ENCODE measurements at regions not wholly inside any gene's neighbourhood (a gene's known extent, or its start where the extent isn't known, plus 50 kb on each side); places are given as distances from the start of the nearest gene placed in this dataset.

GRCh38 chr5:104418056-104418455 is 855.5 kb upstream of the NUDT12 start:
- Histone ChIP-seq H3K9ac (ENCODE audit: low read depth in 1 of 3, low read length in 3 of 3) (no peak overlapping the region), H3K27me3 (ENCODE audit: control insufficient read depth in 3 of 3, insufficient read depth in 3 of 3, low read length in 3 of 3) (no peaks in the 10 kb centered on the region), H3K27ac (ENCODE audit: low read depth, low read length) (no peak overlapping the region), H3K36me3 (ENCODE audit: control insufficient read depth in 3 of 3, insufficient read depth in 3 of 3, low read length in 3 of 3) (no peaks in the 10 kb centered on the region), H3K4me3 (ENCODE audit: low read length in 3 of 3) (no peak overlapping the region), H3K4me1 (ENCODE audit: control insufficient read depth in 3 of 3, insufficient read depth in 3 of 3, low read length in 3 of 3) (peaks cover 0 to 6% (median 0%) of the 10 kb centered on the region in 3 donors), H3K9me3 (ENCODE audit: control insufficient read depth in 3 of 3, low read length in 3 of 3) (no peaks in the 10 kb centered on the region)

DNA sequence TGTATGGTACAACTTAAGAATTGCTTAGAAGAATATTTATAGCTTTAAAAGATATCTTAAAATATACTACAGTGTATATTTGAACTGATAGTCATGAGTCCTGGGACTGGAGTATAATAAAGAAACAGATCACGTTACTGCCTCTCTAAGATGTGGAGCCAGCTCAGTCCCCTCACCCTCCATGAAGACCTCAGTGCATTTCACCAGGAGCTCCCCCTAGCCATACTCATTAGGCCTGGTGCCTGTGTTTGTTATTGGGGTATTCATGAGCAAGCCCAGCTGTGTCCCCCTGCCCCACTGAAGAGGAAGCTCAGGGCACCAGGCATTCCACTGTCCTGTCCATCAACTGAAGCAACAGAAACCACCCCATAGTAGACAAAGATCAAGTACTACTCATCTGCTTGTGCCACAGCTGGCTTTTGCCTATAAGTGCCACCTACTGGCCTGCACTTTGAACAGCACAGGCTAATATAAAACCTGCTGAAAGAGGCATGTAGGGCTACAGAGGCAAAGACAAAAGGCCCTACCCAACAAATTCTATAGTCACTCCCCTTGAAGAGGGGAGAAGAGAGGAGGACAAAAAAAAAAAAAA is 850.2 kb upstream of the NUDT12 start:
- H3K9ac ChIP-seq (ENCODE audit: low read depth in 1 of 3, low read length in 3 of 3), result no peak overlapping the region
- H3K9me3 ChIP-seq (ENCODE audit: control insufficient read depth in 3 of 3, low read length in 3 of 3), result no peaks in the 10 kb centered on the region
- H3K4me3 ChIP-seq (ENCODE audit: low read length in 3 of 3), result no peak overlapping the region

GRCh38 chr5:104400941-104401340 is 838.4 kb upstream of the NUDT12 start:
- no peak overlapping the region for H3K27ac ChIP-seq (ENCODE audit: low read depth, low read length)
- H3K4me1 ChIP-seq (ENCODE audit: control insufficient read depth in 3 of 3, insufficient read depth in 3 of 3, low read length in 3 of 3), result no peaks in the 10 kb centered on the region
- no peak overlapping the region for H3K9ac ChIP-seq (ENCODE audit: low read depth in 1 of 3, low read length in 3 of 3)
- no peaks in the 10 kb centered on the region for H3K9me3 ChIP-seq (ENCODE audit: control insufficient read depth in 3 of 3, low read length in 3 of 3)
- H3K36me3 ChIP-seq (ENCODE audit: control insufficient read depth in 3 of 3, insufficient read depth in 3 of 3, low read length in 3 of 3), result no peaks in the 10 kb centered on the region
- no peaks in the 10 kb centered on the region for H3K27me3 ChIP-seq (ENCODE audit: control insufficient read depth in 3 of 3, insufficient read depth in 3 of 3, low read length in 3 of 3)
- H3K4me3 ChIP-seq (ENCODE audit: low read length in 3 of 3), result no peak overlapping the region

More for the DNA sequence above, 850.2 kb upstream of the NUDT12 start:
- H3K27ac ChIP-seq (ENCODE audit: low read depth, low read length), result no peak overlapping the region
- no peaks in the 10 kb centered on the region for H3K4me1 ChIP-seq (ENCODE audit: control insufficient read depth in 3 of 3, insufficient read depth in 3 of 3, low read length in 3 of 3)
- no peaks in the 10 kb centered on the region for H3K36me3 ChIP-seq (ENCODE audit: control insufficient read depth in 3 of 3, insufficient read depth in 3 of 3, low read length in 3 of 3)
- H3K27me3 ChIP-seq (ENCODE audit: control insufficient read depth in 3 of 3, insufficient read depth in 3 of 3, low read length in 3 of 3), result no peaks in the 10 kb centered on the region

DNA sequence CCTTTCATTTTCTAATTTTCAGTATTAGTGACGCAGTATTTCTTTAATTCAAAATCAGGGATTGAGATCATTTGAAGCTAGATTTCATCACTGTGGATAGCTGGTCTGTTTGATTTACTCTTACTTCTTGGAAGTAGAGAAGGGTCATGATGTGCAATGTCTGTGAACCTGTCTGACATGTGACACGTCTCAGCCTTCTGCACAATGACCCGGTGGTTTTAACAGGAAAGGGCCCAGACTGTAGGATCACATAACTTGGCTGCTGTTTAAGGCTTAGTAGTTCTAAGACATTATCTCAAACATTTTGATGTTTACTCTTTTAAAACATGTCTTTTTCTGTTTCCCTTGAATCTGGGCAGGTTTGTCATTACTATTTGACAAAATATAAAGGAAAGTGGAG is 823.3 kb upstream of the NUDT12 start:
- Histone ChIP-seq H3K4me3 (ENCODE audit: low read length in 3 of 3) (no peak overlapping the region), H3K4me1 (ENCODE audit: control insufficient read depth in 3 of 3, insufficient read depth in 3 of 3, low read length in 3 of 3) (no peaks in the 10 kb centered on the region), H3K27ac (ENCODE audit: low read depth, low read length) (no peak overlapping the region), H3K9ac (ENCODE audit: low read depth in 1 of 3, low read length in 3 of 3) (no peak overlapping the region), H3K36me3 (ENCODE audit: control insufficient read depth in 3 of 3, insufficient read depth in 3 of 3, low read length in 3 of 3) (no peaks in the 10 kb centered on the region), H3K9me3 (ENCODE audit: control insufficient read depth in 3 of 3, low read length in 3 of 3) (no peaks in the 10 kb centered on the region), H3K27me3 (ENCODE audit: control insufficient read depth in 3 of 3, insufficient read depth in 3 of 3, low read length in 3 of 3) (no peaks in the 10 kb centered on the region)

GRCh38 chr5:104375345-104375744 is 812.8 kb upstream of the NUDT12 start:
- Histone ChIP-seq H3K9me3 (ENCODE audit: control insufficient read depth in 3 of 3, low read length in 3 of 3) (no peaks in the 10 kb centered on the region), H3K36me3 (ENCODE audit: control insufficient read depth in 3 of 3, insufficient read depth in 3 of 3, low read length in 3 of 3) (no peaks in the 10 kb centered on the region), H3K4me1 (ENCODE audit: control insufficient read depth in 3 of 3, insufficient read depth in 3 of 3, low read length in 3 of 3) (no peaks in the 10 kb centered on the region), H3K27ac (ENCODE audit: low read depth, low read length) (no peak overlapping the region), H3K4me3 (ENCODE audit: low read length in 3 of 3) (no peak overlapping the region), H3K27me3 (ENCODE audit: control insufficient read depth in 3 of 3, insufficient read depth in 3 of 3, low read length in 3 of 3) (no peaks in the 10 kb centered on the region), H3K9ac (ENCODE audit: low read depth in 1 of 3, low read length in 3 of 3) (no peak overlapping the region)

DNA sequence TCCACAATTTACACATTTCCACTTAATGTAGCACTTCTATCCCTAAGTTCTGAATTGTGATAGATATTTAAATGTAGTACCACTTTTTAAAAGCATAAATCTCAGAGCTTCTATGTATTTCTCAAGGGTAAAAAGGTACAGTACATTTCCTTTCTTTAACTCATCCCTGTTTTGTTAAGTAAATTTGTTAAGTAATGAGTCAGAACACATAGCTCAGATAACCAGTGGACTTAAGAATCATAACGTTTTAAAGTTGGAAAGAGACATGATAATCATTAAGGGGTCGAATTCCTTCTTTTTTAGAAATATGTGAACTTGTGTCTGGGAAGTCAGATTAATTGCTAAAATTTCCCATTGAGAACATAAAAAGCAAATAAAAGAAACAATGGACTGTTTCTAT is 810.2 kb upstream of the NUDT12 start:
- Histone ChIP-seq H3K4me3 (ENCODE audit: low read length in 3 of 3) (no peak overlapping the region), H3K36me3 (ENCODE audit: control insufficient read depth in 3 of 3, insufficient read depth in 3 of 3, low read length in 3 of 3) (no peaks in the 10 kb centered on the region), H3K27ac (ENCODE audit: low read depth, low read length) (no peak overlapping the region), H3K9me3 (ENCODE audit: control insufficient read depth in 3 of 3, low read length in 3 of 3) (peaks cover 0 to 2% (median 0%) of the 10 kb centered on the region in 3 donors), H3K27me3 (ENCODE audit: control insufficient read depth in 3 of 3, insufficient read depth in 3 of 3, low read length in 3 of 3) (no peaks in the 10 kb centered on the region), H3K4me1 (ENCODE audit: control insufficient read depth in 3 of 3, insufficient read depth in 3 of 3, low read length in 3 of 3) (no peaks in the 10 kb centered on the region), H3K9ac (ENCODE audit: low read depth in 1 of 3, low read length in 3 of 3) (no peak overlapping the region)

DNA sequence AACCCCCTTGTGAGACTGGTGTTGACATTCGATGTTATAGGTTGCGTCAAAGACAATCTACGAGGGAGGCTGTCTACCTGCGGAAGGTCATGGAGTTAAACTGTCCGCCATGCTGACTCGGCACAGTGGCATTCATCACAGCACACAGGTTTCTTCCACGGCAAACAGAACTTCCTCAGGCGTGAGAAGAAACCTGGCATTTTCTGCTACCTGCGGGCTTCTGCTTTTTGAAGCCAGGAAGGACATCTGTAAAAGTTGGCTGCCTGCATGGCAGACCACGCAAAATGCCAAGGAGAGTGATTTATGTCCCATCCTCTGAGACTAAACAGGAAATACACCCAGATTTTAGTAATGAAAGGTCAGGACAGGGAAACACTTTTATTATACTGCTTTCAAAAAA is 809.8 kb upstream of the NUDT12 start:
- peaks cover 0 to 2% (median 0%) of the 10 kb centered on the region in 3 donors for H3K9me3 ChIP-seq (ENCODE audit: control insufficient read depth in 3 of 3, low read length in 3 of 3)
- no peaks in the 10 kb centered on the region for H3K36me3 ChIP-seq (ENCODE audit: control insufficient read depth in 3 of 3, insufficient read depth in 3 of 3, low read length in 3 of 3)
- H3K9ac ChIP-seq (ENCODE audit: low read depth in 1 of 3, low read length in 3 of 3), result no peak overlapping the region
- no peaks in the 10 kb centered on the region for H3K4me1 ChIP-seq (ENCODE audit: control insufficient read depth in 3 of 3, insufficient read depth in 3 of 3, low read length in 3 of 3)
- no peak overlapping the region for H3K4me3 ChIP-seq (ENCODE audit: low read length in 3 of 3)
- no peak overlapping the region for H3K27ac ChIP-seq (ENCODE audit: low read depth, low read length)
- H3K27me3 ChIP-seq (ENCODE audit: control insufficient read depth in 3 of 3, insufficient read depth in 3 of 3, low read length in 3 of 3), result no peaks in the 10 kb centered on the region

GRCh38 chr5:104370523-104370922 is 807.9 kb upstream of the NUDT12 start:
- Histone ChIP-seq H3K9me3 (ENCODE audit: control insufficient read depth in 3 of 3, low read length in 3 of 3) (peaks cover 0 to 2% (median 0%) of the 10 kb centered on the region in 3 donors), H3K27ac (ENCODE audit: low read depth, low read length) (no peak overlapping the region), H3K9ac (ENCODE audit: low read depth in 1 of 3, low read length in 3 of 3) (no peak overlapping the region), H3K36me3 (ENCODE audit: control insufficient read depth in 3 of 3, insufficient read depth in 3 of 3, low read length in 3 of 3) (no peaks in the 10 kb centered on the region), H3K27me3 (ENCODE audit: control insufficient read depth in 3 of 3, insufficient read depth in 3 of 3, low read length in 3 of 3) (no peaks in the 10 kb centered on the region), H3K4me1 (ENCODE audit: control insufficient read depth in 3 of 3, insufficient read depth in 3 of 3, low read length in 3 of 3) (no peaks in the 10 kb centered on the region), H3K4me3 (ENCODE audit: low read length in 3 of 3) (no peak overlapping the region)

DNA sequence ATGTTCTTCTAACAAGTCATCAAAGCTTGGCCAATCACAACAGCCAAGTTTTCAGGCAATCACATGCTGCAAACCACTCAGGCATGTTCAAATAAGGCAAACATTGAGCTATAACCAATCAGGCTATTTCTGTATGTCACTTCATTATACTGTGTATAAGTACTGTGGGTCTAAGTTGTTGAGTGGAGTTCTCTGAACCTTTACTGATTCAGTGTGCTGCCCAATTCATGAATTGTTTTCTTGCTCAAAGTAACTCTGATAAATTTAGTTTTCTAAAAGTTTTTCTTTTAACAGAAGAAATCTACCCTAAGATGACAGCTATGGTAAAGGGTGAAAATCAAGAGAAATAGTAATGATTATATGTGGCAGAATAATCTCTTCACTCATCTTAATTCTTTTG is 805.4 kb upstream of the NUDT12 start:
- Histone ChIP-seq H3K27me3 (ENCODE audit: control insufficient read depth in 3 of 3, insufficient read depth in 3 of 3, low read length in 3 of 3) (no peaks in the 10 kb centered on the region), H3K9me3 (ENCODE audit: control insufficient read depth in 3 of 3, low read length in 3 of 3) (peaks cover 0 to 2% (median 0%) of the 10 kb centered on the region in 3 donors), H3K4me1 (ENCODE audit: control insufficient read depth in 3 of 3, insufficient read depth in 3 of 3, low read length in 3 of 3) (no peaks in the 10 kb centered on the region), H3K27ac (ENCODE audit: low read depth, low read length) (no peak overlapping the region), H3K36me3 (ENCODE audit: control insufficient read depth in 3 of 3, insufficient read depth in 3 of 3, low read length in 3 of 3) (no peaks in the 10 kb centered on the region), H3K9ac (ENCODE audit: low read depth in 1 of 3, low read length in 3 of 3) (no peak overlapping the region), H3K4me3 (ENCODE audit: low read length in 3 of 3) (no peak overlapping the region)

GRCh38 chr5:104363567-104363966 is 801.0 kb upstream of the NUDT12 start:
- no peak overlapping the region for H3K9ac ChIP-seq (ENCODE audit: low read depth in 1 of 3, low read length in 3 of 3)
- no peak overlapping the region for H3K27ac ChIP-seq (ENCODE audit: low read depth, low read length)
- H3K4me3 ChIP-seq (ENCODE audit: low read length in 3 of 3), result no peak overlapping the region
- H3K4me1 ChIP-seq (ENCODE audit: control insufficient read depth in 3 of 3, insufficient read depth in 3 of 3, low read length in 3 of 3), result no peaks in the 10 kb centered on the region
- H3K9me3 ChIP-seq (ENCODE audit: control insufficient read depth in 3 of 3, low read length in 3 of 3), result no peaks in the 10 kb centered on the region
- no peaks in the 10 kb centered on the region for H3K27me3 ChIP-seq (ENCODE audit: control insufficient read depth in 3 of 3, insufficient read depth in 3 of 3, low read length in 3 of 3)
- H3K36me3 ChIP-seq (ENCODE audit: control insufficient read depth in 3 of 3, insufficient read depth in 3 of 3, low read length in 3 of 3), result no peaks in the 10 kb centered on the region
